GM12864 (cell line): ENCODE measurements at regions not wholly inside any gene's neighbourhood (a gene's known extent, or its start where the extent isn't known, plus 50 kb on each side); places are given as distances from the start of the nearest gene placed in this dataset.

Experiments used
- DNase-seq: peaks from one replicate; pipeline ENCODE4 v3.0.0-alpha.2; 2011; ENCODE audit warnings: low read depth
- H3K4me3 ChIP-seq: 2 replicates; pipeline ENCODE4 v1.5.1; 2011; ENCODE audit warnings: mild to moderate bottlenecking, low read depth, low read length, control low read depth
- CTCF ChIP-seq: IDR thresholded peaks from 2 replicates; pipeline ENCODE4 v1.5.1; 2011; ENCODE audit warnings: low read depth, mild to moderate bottlenecking, moderate library complexity, low read length, control low read depth, inconsistent platforms; ENCODE audit errors: missing control alignments

DNA sequence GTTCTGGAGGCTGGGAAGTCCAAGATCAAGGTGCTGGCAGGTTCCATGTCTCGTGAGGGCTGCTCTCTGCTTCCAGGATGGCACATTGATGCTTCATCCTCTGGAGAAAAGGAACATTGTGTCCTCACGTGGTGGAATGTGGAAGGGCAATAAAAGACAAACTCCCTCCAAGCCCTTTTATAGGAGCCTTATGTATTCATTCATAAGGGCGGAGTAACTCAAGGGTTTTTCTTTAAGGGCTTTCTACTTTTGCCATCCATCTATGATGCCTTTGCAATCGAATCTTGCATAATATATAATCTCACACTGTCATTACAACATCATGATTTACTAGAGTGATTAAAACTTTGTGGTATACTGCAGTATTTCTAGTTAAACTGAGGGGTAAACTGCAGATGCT lies 132.7 kb upstream of the DDHD1 start:
- DNase-seq, result no peak
- no peak overlapping the region for H3K4me3 ChIP-seq
- TF ChIP-seq CTCF, result no peak

GRCh38 chr14:53285064-53285463 lies 131.9 kb upstream of the DDHD1 start:
- DNase-seq, result no peak
- no peak overlapping the region for H3K4me3 ChIP-seq
- TF ChIP-seq CTCF, result no peak

GRCh38 chr14:53278602-53279506 lies 125.7 kb upstream of the DDHD1 start:
- no peak for DNase-seq
- no peak for TF ChIP-seq CTCF
- H3K4me3 ChIP-seq, result no peak overlapping the region

- no peak for DNase-seq
- H3K4me3 ChIP-seq, result no peak overlapping the region
- no peak for TF ChIP-seq CTCF
Measured at GRCh38 chr14:53273671-53274072, 120.5 kb upstream of the DDHD1 start.

- no peak for TF ChIP-seq CTCF
- no peak overlapping the region for H3K4me3 ChIP-seq
- no peak for DNase-seq
Measured at GRCh38 chr14:53265025-53265424, 111.9 kb upstream of the DDHD1 start.

- no peak for DNase-seq
- no peak for TF ChIP-seq CTCF
Measured at GRCh38 chr14:53260928-53261327, 107.8 kb upstream of the DDHD1 start.

GRCh38 chr14:53260286-53260685 lies 107.2 kb upstream of the DDHD1 start:
- no peak for DNase-seq
- H3K4me3 ChIP-seq, result no peak overlapping the region
- TF ChIP-seq CTCF, result no peak

More at GRCh38 chr14:53260928-53261327, 107.8 kb upstream of the DDHD1 start:
- no peak overlapping the region for H3K4me3 ChIP-seq
